Fibroblast of lung (primary cell): ENCODE measurements at regions not wholly inside any gene's neighbourhood (a gene's known extent, or its start where the extent isn't known, plus 50 kb on each side); places are given as distances from the start of the nearest gene placed in this dataset.

ENCODE experiments used
- DNase-seq, 2 donors: peaks; one replicate each; pipeline versions ENCODE4 v3.0.0 to v3.0.0-alpha.2; 2010; ENCODE audit warnings: low read depth in 2 of 2
- H2AFZ ChIP-seq: 2 replicates; pipeline ENCODE4 v1.5.1; 2012; ENCODE audit warnings: low read length, control low read depth, inconsistent platforms
- H3K27ac ChIP-seq: 2 replicates; pipeline ENCODE4 v1.5.1; 2011; ENCODE audit warnings: low read length, control low read depth; ENCODE audit not compliant: insufficient read depth
- H3K27me3 ChIP-seq: 2 replicates; pipeline ENCODE4 v1.5.1; 2011; ENCODE audit warnings: mild to moderate bottlenecking, low read length; ENCODE audit not compliant: control insufficient read depth, insufficient read depth
- H3K36me3 ChIP-seq: 2 replicates; pipeline ENCODE4 v1.5.1; 2011; ENCODE audit warnings: low read length; ENCODE audit not compliant: control insufficient read depth, insufficient read depth
- H3K4me1 ChIP-seq: 2 replicates; pipeline ENCODE4 v1.5.1; 2011; ENCODE audit warnings: low read length; ENCODE audit not compliant: control insufficient read depth, insufficient read depth; ENCODE audit errors: extremely low read depth
- H3K4me2 ChIP-seq: 2 replicates; pipeline ENCODE4 v1.5.1; 2011; ENCODE audit warnings: low read length, control low read depth; ENCODE audit not compliant: insufficient read depth; ENCODE audit errors: extremely low read depth
- H3K4me3 ChIP-seq, 4 experiments: fragments of 200-600 bp in 1 of 4; sonication (generic) in 1 of 4; replicated peaks in 1 of 4; 2 replicates each; pipeline ENCODE4 v1.5.1; 2011 to 2016; ENCODE audit warnings: low read length in 4 of 4, low read depth in 3 of 4, mild to moderate bottlenecking in 3 of 4, control low read depth in 2 of 4, inconsistent platforms in 1 of 4, mixed read lengths in 1 of 4; ENCODE audit not compliant: insufficient read depth in 1 of 4; ENCODE audit errors: control extremely low read depth in 1 of 4
- H3K79me2 ChIP-seq: 2 replicates; pipeline ENCODE4 v1.5.1; 2012; ENCODE audit warnings: mild to moderate bottlenecking, low read length, inconsistent platforms; ENCODE audit not compliant: control insufficient read depth, insufficient read depth
- H3K9ac ChIP-seq: 2 replicates; pipeline ENCODE4 v1.5.1; 2011; ENCODE audit warnings: mild to moderate bottlenecking, low read length, control low read depth; ENCODE audit not compliant: insufficient read depth
- H3K9me3 ChIP-seq: 2 replicates; pipeline ENCODE4 v1.5.1; 2012; ENCODE audit warnings: low read depth, low read length; ENCODE audit not compliant: control insufficient read depth, insufficient read depth
- H4K20me1 ChIP-seq: 2 replicates; pipeline ENCODE4 v1.5.1; 2011; ENCODE audit warnings: low read length; ENCODE audit not compliant: control insufficient read depth, insufficient read depth; ENCODE audit errors: extremely low read depth
- CTCF ChIP-seq, 2 donors: IDR thresholded peaks in 1 of 2; conservative IDR thresholded peaks in 1 of 2; 1 replicate in 1 of 2; 2 replicates in 1 of 2; pipeline ENCODE4 v1.5.1; 2011 to 2012; ENCODE audit warnings: low read length in 2 of 2, control low read depth in 1 of 2, inconsistent platforms in 1 of 2, low read depth in 1 of 2, mild to moderate bottlenecking in 1 of 2
- EZH2 ChIP-seq: IDR thresholded peaks from 2 replicates; pipeline ENCODE4 v1.5.1; 2012; ENCODE audit warnings: low read length, control low read depth, mild to moderate bottlenecking; ENCODE audit errors: missing control alignments

DNA sequence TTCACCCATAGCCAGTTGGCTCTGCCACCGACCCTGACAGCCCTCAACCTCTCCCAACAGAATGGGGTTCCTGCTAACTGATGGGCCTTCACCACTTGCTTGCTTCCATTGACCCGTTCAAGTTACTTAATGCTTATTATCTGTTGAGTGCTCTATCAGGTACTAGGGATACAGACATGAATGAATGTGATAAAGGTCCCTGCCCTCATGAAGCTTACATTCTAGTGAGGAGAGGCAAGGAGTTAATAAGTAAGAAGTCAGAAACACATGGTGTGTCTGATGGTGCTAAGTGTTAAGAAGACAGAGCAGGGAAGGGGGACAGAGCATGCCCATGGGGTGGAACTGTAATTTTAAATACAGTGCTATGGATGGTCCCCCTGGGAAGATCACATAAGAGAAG, 107.5 kb upstream of the JUN start:
- no peak overlapping the region for H3K9ac ChIP-seq
- no peaks in the 10 kb centered on the region for H3K79me2 ChIP-seq
- no peaks in the 10 kb centered on the region for H4K20me1 ChIP-seq
- no peak overlapping the region for H3K4me3 ChIP-seq
- no peaks in the 10 kb centered on the region for H3K9me3 ChIP-seq
- TF ChIP-seq EZH2 (no peak), CTCF (conservative IDR thresholded peaks at IDR 0.05 in 1 of 2, IDR thresholded peaks at IDR 0.05 in 1 of 2; ENCODE audit: low read depth in 1 of 2, low read length in 2 of 2) (no peak)
- no peak overlapping the region for H3K4me2 ChIP-seq
- no peaks in the 10 kb centered on the region for H3K36me3 ChIP-seq
- peaks cover 2% of the 10 kb centered on the region for H3K4me1 ChIP-seq
- DNase-seq, result no peak
- H3K27me3 ChIP-seq, result no peaks in the 10 kb centered on the region
- H2AFZ ChIP-seq, result no peak overlapping the region
- no peak overlapping the region for H3K27ac ChIP-seq

- Histone ChIP-seq H2AFZ (no peak overlapping the region), H3K4me1 (peaks cover 3% of the 10 kb centered on the region), H3K36me3 (no peaks in the 10 kb centered on the region), H3K27ac (no peak overlapping the region), H3K4me3 (no peak overlapping the region), H3K9ac (no peak overlapping the region), H3K27me3 (no peaks in the 10 kb centered on the region), H3K4me2 (no peak overlapping the region), H3K9me3 (no peaks in the 10 kb centered on the region), H4K20me1 (no peaks in the 10 kb centered on the region), H3K79me2 (no peaks in the 10 kb centered on the region)
- TF ChIP-seq CTCF (conservative IDR thresholded peaks at IDR 0.05 in 1 of 2, IDR thresholded peaks at IDR 0.05 in 1 of 2; ENCODE audit: low read depth in 1 of 2, low read length in 2 of 2) (no peak), EZH2 (no peak)
- no peak for DNase-seq
Observed at GRCh38 chr1:58893257-58893869, 109.5 kb upstream of the JUN start.

DNA sequence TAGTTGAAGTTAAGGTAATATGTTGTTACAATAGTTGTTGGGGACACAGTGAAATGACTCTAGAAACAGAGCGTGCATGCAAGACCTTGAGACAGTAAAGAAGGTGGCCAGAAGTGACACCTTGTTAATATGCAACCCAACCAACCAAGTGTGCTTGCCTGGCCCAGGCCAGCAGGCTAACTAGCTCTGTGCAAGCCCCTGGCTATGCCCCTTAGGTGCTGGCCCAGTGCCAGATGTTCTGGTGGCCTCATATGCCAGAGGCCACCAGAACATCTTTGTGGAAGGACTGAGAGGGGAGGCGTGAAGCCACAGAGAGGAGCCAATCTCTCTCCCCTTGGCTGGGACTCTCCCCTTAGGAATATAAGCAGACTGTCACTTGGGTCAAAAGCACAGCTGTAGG, 111.2 kb upstream of the JUN start:
- Histone ChIP-seq H4K20me1 (no peaks in the 10 kb centered on the region), H3K27me3 (no peaks in the 10 kb centered on the region), H3K27ac (no peak overlapping the region), H3K4me2 (no peak overlapping the region), H3K4me3 (no peak overlapping the region), H3K9me3 (no peaks in the 10 kb centered on the region), H3K4me1 (peaks cover 2% of the 10 kb centered on the region), H2AFZ (no peak overlapping the region), H3K36me3 (no peaks in the 10 kb centered on the region), H3K9ac (no peak overlapping the region), H3K79me2 (no peaks in the 10 kb centered on the region)
- DNase-seq, result no peak
- TF ChIP-seq CTCF (conservative IDR thresholded peaks at IDR 0.05 in 1 of 2, IDR thresholded peaks at IDR 0.05 in 1 of 2; ENCODE audit: low read depth in 1 of 2, low read length in 2 of 2) (no peak), EZH2 (no peak)
